Glomerular visceral epithelial cell (primary cell): ENCODE measurements at regions not wholly inside any gene's neighbourhood (a gene's known extent, or its start where the extent isn't known, plus 50 kb on each side); places are given as distances from the start of the nearest gene placed in this dataset.
"Not testable (repeated sequence)": the region's sequence is repeated elsewhere in the genome, so short reads cannot be mapped to it uniquely, and the experiment has no call there.

Experiments
- DNase-seq: peaks from one replicate; pipeline ENCODE4 v3.0.0-alpha.2; 2016; ENCODE audit errors: extremely low spot score

- DNase-seq = no peak
Measured at GRCh38 chr2:58447586-58447985, 206.5 kb upstream of the FANCL start.

- DNase-seq = no peak
Measured at GRCh38 chr2:58441643-58442042, 200.5 kb upstream of the FANCL start.

GRCh38 chr2:58436872-58437271, 195.7 kb upstream of the FANCL start:
- DNase-seq = no peak

GRCh38 chr2:58435246-58435645, 194.1 kb upstream of the FANCL start:
- DNase-seq = no peak

GRCh38 chr2:58434692-58435091, 193.6 kb upstream of the FANCL start:
- DNase-seq = no peak

GRCh38 chr2:58432491-58433170, 191.5 kb upstream of the FANCL start:
- no peak for DNase-seq

- no peak for DNase-seq
Measured at GRCh38 chr2:58429014-58429875, 188.1 kb upstream of the FANCL start.

GRCh38 chr2:58428096-58429013, 187.2 kb upstream of the FANCL start:
- DNase-seq = no peak

GRCh38 chr2:58427572-58428095, 186.5 kb upstream of the FANCL start:
- peak; percentile 10 for DNase-seq

- DNase-seq = no peak
Measured at GRCh38 chr2:58425368-58425767, 184.2 kb upstream of the FANCL start.

- DNase-seq = no peak
Measured at GRCh38 chr2:58419983-58420382, 178.9 kb upstream of the FANCL start.

GRCh38 chr2:58416696-58417095, 175.6 kb upstream of the FANCL start:
- no peak for DNase-seq

GRCh38 chr2:58414506-58414905, 173.4 kb upstream of the FANCL start:
- DNase-seq = no peak

GRCh38 chr2:58410549-58410948, 169.4 kb upstream of the FANCL start:
- no peak for DNase-seq

- no peak for DNase-seq
Measured at GRCh38 chr2:58407487-58407886, 166.4 kb upstream of the FANCL start.

- no peak for DNase-seq
Measured at GRCh38 chr2:58405341-58405740, 164.2 kb upstream of the FANCL start.

- no peak for DNase-seq
Measured at GRCh38 chr2:58401936-58402335, 160.8 kb upstream of the FANCL start.

- no peak for DNase-seq
Measured at GRCh38 chr2:58398406-58398805, 157.3 kb upstream of the FANCL start.

- DNase-seq = no peak
Measured at GRCh38 chr2:58387701-58388100, 146.6 kb upstream of the FANCL start.

GRCh38 chr2:58386904-58387303, 145.8 kb upstream of the FANCL start:
- not testable (repeated sequence) for DNase-seq

GRCh38 chr2:58378152-58378551, 137.0 kb upstream of the FANCL start:
- DNase-seq = no peak

GRCh38 chr2:58377181-58377580, 136.1 kb upstream of the FANCL start:
- no peak for DNase-seq
